SIG-M5 (cell line): ENCODE measurements at regions not wholly inside any gene's neighbourhood (a gene's known extent, or its start where the extent isn't known, plus 50 kb on each side); places are given as distances from the start of the nearest gene placed in this dataset.

Experiments used
- DNase-seq: peaks from one replicate; lab custom pipeline; 2025; lab: John Stamatoyannopoulos, UW

DNA sequence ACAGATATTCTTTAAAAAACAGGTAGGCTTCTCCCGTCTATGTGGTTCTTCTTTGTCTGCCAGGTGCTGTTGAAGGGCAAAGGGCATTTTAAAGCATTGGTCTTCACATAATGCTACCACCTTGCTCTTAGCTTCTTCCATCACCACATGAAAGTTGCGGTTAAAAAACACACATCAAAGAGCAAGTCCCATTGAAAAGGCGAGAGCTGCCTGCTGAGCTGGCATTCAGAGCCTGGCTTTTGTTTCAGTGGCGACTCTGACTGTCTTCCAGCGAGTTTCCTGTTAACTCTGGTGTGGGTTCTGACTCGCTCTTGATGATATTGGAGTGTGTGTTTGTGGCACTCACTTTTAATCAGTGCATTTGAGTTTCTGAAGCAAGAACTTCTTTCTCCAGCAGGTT lies 624.9 kb upstream of the FANCL start:
- DNase-seq: no peak

DNA sequence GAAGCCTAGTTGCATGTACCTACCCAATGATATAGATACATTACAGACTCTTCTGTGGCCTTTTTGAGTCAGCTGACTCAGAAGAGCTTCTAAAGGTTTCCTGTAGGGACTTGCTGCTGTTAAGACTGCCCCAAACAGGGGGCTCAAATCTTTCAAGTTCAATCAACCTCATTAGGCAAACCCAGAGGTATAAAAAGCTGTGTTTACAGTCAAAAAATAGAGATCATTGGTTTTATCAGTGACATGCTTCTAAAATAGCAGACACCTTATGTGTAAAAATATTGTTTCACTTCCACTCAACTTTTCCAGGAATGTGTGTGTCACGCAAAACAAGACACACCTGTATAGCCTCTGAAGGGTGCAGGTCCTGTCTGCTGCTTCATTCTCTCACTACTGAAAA lies 624.3 kb upstream of the FANCL start:
- DNase-seq: no peak

DNA sequence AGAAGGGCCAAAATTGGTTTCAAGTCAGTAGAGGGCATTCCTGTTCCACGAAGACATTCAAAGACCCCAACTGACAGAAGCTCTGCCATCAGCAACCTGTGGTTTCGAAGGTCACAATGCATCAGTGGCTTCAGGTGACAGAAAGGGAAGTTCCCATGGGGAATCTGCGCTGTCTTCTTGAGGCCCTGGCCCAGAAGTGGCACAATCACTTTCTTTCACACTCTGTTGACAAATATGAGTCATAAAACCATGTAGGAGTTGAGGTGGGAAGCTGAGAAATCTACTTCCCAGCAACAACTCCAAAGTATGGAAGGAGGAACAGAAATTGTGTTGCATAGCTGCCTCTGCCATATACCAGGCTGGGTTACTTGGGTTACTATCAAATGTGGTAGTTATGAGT lies 621.1 kb upstream of the FANCL start:
- no peak for DNase-seq

DNA sequence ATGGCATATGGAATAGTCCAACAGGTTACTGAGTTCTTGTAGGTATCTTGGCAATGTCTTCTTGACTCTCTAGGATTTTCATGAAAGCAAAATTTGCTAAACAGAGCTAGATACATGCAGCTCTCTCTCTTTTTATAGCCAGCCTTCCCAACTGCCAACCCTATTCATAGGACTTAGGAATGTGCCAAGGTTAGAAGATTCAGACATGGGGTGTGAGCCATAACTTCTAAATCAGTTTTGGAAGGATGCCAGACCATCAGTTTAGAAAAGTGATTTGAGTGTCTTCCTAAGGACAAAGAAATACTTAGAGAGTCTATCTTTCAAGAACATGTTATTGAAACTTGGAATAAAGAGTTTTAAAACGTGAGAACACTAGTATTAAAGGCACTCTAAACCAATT lies 619.5 kb upstream of the FANCL start:
- no peak for DNase-seq

DNA sequence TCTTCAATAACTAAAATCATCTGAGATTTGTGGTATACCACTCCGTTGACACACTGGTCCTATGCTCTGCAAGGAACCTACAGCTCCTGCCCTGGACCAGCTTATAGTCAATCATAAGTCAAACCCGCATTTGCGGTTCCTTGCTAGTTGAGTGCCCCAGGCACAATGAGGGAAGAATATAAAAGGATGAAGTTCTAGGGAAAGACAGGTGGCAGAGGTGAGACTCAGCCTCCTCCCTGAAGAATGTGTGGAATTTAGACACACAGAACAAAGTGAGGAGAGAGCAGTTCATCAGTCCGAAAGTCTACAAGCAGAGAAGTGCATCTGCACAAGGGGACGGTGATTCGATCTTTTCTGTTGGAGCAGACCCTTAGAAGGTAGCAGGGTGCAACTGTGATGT lies 615.0 kb upstream of the FANCL start:
- DNase-seq: no peak

DNA sequence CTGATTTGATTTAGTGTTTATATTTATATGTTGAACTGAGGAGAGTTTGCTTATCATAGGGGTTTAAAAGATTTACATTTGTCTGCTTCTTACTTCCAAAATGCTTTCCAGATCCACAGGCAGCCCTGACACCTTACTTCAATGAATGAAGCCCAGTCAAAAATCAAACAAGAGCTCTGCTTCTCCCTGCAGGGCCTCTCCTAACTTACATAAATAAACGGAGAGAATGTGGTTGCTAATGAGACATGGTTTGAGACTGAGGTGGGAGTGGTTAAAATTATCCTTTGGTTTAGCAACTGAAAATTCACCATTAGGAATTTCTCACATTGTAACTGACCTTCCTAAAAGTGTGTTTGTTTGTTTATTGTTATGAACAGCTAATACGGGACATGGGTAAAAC lies 612.3 kb upstream of the FANCL start:
- DNase-seq: no peak

DNA sequence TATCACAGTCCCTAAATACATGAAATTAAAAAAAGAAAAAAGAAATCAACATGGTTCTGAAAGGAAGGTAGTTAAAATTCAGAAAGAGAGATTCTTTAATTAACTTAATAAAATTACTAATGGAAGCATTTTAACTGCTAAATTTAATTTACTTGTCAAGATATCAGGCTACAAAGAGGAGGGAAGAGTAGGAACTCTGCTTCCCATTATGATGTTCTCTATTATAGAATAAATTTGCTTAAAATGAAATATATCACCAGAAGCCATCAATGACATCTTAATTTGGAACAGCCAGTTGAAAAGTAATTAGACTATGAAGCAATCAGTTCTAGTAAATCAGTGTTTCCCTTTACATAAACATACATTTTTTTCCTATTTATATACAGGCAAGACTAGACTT lies 611.8 kb upstream of the FANCL start:
- no peak for DNase-seq

DNA sequence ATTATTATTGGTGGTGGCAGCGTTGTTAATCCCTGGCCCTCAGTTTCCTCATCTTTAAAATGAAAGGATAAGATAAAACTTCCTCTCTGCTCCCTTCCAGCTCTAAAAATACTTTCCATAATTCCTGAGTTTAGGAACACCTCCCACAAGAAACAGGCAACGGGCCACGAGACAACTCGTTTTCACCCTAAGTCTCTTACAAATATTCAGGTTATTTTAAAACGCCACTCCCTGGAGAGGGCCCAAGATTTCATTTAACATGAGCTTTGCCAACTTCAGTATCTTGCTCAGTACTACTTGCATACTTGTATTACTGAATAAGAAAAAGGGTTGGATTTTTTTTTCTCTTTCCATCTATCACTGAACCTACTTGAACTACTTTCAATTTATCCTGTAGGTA lies 611.1 kb upstream of the FANCL start:
- DNase-seq: no peak

DNA sequence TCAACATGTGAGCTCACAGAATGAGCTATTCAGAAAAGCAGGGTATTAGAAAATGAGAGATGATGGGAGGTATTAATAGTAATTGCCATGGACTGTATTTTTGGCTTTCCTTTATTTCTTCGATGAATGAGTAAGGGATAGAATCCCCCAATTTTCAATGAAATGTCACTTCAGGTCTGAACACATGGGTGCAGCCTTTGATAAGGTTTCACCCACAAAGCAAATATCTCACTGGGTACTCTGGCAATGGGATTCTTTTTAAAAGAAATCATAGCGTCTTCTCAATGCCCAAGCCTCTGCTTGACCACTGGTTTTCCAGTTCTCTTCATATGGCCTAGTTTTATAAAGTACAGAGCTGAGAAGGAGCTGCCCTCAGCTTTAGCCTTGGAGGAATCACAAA lies 610.5 kb upstream of the FANCL start:
- no peak for DNase-seq

DNA sequence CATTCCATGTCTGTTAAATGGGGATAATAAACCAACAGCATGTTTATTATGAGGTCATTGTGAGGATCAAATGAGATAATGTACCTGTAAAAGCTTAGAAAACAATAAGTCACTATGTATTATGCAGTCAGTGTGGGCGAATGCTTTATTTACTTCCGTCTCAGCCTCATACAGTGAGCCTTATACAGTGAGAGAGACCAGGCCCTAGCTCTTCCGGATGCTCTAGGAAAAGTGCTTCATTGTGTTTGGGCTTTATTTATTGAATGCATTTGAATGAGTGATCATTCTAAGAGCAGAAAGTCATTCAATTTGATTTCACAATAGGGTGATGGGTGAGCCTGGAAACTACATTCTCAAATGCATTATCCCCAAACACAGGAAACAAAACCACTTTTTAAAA lies 603.9 kb upstream of the FANCL start:
- DNase-seq: no peak

DNA sequence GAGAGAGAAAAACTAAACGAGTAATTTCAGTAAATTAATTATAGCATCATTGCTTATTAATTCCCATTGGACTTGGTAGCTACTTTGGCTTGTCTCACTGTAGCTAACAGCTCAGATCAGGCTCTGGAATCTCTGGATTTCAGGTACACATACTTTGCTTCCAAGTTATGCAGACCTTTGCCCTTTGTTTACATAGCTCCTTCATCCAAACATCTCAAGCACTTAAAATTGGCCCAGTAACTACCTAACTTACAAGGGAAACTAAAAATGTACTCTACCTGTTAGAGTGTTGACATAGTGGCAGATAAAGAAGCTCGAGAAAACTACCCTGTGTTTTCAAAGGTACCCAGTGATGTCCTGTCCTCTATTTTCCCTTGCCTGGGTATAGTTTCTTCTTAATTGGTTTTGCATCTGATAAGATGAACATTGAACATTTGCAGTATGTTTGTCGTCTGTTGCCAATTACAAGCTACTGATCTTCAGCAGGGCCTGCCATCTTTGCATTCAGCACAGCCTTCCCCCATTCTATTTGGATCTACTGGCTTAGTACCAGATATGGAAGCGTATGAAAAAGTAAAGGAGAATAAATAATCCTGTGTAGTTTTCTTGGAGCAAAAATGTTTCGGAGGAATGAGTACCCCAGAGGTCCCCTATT lies 601.5 kb upstream of the FANCL start:
- DNase-seq: no peak

DNA sequence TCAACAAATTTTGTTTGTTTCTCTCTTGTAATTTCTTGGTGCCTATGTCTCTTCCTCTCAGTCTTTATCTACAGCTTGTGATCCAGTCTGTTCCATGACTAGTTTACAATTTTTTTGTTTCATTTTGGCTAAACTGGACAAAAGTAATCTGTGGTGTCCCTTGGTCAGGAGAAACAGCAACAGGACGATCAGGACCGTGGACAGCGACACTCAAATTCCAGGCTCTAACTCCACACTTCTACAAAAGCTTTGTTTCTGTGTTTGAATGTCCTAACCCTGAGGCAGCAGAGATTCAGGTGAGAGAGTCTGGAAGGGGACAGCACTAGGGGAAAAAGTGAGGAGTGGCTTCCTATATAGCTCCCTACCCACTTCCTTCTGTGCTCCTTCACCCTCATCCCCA lies 593.3 kb upstream of the FANCL start:
- DNase-seq: no peak

DNA sequence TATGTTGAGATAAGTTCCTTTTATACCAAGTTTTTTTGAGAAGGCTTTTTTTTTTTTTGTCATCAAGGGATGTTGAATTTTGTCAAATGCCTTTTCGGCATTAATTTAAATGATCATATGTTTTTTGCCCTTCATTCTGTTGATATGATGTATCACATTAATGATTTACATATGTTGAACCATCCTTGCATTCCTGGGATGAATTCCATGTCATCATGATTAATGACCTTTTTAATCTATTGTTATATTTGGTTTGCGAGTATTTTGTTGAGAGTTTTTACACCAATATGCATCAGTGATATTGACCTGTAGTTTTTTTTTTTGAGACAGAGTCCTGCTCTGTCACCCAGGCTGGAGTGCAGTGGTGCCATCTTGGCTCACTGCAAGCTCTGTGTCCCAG lies 585.7 kb upstream of the FANCL start:
- no peak for DNase-seq

DNA sequence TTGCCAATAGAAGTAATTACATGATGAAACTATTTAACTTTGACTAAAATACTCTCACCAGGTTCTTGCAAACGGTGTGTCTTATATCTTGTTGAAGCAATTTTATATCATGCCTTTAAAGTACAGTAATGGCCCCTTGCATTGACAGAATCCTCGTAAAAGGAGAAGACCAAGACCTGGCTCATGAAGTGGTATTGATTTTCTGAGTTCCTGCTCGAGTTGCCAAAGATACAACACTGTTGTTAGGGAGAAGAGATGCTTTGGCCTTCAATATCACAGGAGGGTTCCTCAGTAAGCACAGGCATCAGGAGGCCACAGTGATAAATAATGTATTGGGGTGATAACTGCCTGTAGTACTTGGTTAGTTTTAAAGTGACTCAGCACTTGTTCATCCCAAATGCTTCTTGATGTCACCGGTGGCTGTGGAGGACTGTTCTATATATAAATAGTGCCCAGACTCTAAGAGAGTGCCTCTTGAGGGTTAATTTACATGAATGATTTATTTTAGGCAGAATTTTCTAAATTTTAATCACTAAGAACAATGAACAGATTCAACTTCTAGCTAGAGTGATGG lies 571.7 kb upstream of the FANCL start:
- no peak for DNase-seq

DNA sequence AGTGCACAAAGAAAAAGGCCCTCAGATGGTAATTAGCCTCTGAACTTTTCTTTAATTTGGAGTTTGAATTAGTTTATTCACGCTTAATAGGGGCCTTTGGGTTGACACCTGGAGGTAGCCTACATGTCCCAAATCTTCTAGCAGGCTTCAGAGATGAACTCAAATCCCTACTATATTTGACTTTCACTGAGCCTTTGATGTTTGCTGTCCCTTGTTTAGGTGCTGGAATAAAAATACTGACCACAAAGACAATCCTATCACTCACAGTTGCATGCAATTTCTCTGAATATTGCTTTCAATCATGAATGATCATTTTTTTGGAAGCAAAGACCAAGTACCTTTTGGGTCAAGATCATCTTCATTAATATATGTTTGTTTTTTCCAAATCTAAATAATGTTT lies 564.0 kb upstream of the FANCL start:
- no peak for DNase-seq

DNA sequence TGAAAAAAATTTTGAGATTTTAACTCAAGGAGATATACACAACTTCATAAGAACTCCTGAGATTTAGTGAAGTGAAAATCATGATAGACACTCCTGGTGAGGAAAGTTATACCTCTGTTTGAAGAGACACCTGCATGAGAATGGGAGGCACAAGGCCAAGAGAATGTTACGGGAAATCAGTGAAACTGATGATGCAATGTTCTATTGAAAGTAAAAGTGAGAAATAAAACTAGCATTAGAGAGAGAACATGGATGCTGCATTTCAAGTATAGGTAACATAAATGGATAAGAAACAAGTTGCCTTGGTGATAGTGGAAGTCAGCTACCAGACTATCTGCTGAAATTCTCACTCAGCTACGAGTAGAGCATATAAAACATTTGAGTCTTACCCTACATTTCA lies 562.1 kb upstream of the FANCL start:
- DNase-seq: no peak

DNA sequence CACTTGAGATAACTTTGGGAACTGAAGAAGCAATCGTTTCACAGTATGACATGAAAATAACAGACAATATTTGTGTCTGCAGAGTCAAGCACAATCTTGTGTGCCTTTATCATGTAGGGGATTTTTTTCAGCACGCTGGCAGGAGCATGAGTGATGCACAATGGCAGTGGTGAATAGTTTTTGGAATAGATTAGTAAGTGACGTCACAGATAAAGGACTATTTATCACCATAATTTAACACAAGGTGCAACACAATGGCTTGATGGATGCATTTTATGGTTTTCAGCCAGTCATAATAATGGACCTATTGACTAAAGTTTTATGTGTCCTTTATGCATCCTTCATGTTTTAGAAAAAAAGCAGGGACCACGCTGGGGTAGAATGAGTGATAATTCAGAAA lies 559.8 kb upstream of the FANCL start:
- no peak for DNase-seq

DNA sequence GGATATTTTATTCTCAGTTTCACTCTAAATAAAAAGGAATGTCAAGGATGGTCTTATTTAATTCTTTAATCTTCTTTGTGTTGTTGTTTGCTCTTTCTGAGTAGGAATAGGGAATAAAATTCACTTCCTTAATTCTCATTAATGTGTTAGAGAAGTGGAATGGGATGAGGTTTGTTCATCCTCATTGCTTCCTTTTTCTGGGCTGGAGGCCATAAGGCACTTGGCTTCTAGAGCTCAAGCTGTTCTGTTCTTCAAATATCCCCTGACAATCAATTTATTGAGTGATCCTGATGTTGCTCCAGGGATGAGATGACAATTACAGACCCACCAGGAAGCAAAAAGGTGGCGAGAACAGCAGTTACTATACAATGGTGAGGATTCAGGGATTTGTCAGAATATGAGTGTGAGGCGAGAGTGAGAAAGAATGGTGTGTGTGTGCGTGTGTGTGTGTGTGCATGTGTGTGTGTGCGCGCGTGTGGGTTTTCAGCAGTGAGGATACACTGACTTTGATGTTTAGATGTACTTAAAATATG lies 557.6 kb upstream of the FANCL start:
- DNase-seq: no peak

DNA sequence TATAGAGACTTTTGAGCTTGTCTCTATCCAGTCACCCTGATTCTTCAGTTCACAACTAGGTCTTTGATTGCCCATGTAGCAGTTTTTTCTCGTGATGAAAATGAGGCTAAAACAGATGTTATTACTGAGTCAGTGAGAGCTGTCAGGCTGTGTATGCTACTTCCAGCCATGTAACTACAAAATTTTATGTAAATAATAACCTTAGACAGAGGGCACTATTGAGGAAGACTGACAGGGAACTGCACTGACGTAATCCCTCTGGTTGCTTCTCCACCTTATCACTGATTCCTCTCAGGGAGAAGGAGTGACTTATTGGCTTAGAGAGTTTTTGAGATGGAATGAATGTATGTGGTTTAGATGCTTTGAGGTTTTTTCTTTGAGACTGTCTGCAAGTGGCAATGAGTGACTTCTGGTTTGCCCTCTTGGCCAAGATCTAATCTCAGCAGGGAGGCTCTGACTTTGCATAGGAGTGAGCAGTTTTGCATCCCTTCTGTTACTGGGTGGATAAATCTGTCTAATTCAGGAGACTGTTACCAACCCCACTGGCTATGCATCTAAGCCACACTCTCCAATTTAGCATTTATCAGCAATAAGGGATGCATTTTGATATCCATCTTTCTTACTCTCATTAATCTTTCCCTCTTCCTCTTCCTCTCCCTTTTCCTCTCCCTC lies 555.2 kb upstream of the FANCL start:
- no peak for DNase-seq

DNA sequence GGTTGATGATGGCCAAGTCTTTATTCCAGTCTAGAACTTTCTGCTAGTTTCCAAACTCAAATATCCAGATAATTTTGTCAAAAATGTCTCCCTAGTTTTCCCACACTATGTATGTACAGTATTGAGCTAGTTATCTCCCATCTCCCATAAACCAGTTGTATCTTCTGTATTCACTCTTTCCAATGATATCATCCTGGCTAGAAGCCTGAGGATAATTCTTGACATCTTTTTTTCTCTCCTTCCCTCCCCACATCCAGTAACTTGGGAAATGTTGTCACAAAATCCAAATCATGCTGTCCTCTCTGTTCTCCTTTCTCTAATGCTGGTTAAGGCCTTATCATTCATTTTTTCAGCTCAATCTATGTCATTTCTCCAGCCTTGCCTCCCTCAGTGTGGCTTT lies 553.8 kb upstream of the FANCL start:
- no peak for DNase-seq

DNA sequence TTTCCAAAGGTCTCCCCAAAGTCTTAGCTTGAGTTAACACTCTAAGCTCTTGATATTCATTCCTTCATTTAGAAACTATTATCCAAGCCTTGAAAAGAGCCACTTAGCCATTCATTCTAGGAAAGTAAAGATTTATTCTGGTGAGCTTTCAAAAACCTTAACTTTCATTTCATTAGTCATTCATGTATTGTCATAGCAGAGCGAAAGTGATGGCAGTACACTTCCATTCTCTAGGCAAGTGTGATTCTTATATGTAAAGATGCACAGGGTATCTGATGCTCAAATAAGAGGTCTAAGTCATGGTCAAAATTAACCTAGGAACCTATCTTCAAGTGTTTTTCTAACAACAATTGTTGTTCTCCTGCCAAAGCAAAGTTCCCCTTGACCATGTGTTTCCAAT lies 553.0 kb upstream of the FANCL start:
- DNase-seq: no peak

DNA sequence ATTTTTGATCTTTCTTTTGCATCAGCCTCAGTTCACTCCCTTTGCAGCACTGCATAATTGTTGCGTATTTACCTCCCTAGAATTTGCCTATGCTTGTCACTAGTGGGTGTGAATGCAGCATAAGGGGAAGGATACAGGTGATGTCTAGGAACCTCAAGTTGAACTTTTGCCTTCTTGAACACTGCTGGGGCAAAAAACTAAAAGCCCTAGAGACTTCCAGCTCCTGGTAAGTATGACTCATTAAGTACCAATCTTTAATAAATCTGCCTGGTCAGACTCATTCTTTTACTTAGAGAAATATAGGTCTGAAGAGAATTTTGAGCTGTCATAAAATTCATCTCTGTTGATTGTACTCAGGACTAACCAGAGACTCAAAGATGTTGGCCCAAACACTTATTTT lies 547.3 kb upstream of the FANCL start:
- DNase-seq: no peak

DNA sequence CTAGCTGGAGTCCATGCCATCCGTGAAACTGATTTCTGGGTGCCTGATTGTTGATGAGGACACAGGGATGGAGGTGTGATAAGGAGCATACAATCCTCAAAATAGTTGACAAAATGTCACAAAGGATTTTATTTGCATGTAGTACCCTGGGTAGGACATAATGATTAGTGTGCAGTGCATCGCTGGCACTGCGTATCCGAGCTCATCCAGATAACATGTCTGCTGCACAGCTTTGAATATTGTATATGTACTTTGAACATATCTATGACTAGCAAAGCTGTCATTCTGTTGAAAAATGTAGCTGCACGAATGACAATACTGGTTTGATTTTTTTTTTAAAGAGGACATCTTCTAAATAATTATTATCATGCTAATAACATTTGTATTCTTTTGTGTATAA lies 529.7 kb upstream of the FANCL start:
- no peak for DNase-seq

DNA sequence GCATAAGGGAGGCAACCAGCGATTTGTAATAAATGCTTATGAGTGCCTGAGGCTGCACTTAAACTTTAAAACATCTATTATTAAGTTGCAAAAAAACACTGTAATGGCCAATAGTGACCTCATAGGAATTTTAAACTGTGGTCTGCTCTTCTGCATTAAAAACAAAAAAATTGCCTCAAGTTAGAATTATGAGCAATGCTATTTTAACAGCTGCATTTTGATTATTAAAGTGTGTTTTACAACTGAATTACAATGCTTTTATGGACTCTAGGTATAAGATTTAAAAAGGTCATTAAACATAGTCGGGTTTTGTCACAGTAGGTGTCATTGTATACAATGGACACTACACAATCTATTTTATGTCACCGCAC lies 528.7 kb upstream of the FANCL start:
- DNase-seq: no peak
